ENCODE measurements at regions not wholly inside any gene's neighbourhood (a gene's known extent, or its start where the extent isn't known, plus 50 kb on each side); places are given as distances from the start of the nearest gene placed in this dataset.
A peak's percentile ranks its signal among the peaks of the same experiment; 100 is the strongest.

- no TSS peak for BruUV-seq (replicated peaks)
- Histone ChIP-seq H3K9me3 (no peaks in the 10 kb centered on the region), H3K36me3 (ENCODE audit: control insufficient read depth, insufficient read depth, low read length) (no peaks in the 10 kb centered on the region), H3K27me3 (replicated peaks; ENCODE audit: control insufficient read depth, insufficient read depth, low read length) (no peaks in the 10 kb centered on the region), H3K4me3 (ENCODE audit: low read depth, low read length) (no peak overlapping the region), H3K4me1 (no peaks in the 10 kb centered on the region)
- Mint-ChIP-seq H3K27me3 (ENCODE audit: insufficient read depth, unreplicated experiment) (peaks cover 16% of the 10 kb centered on the region), H3K4me3 (ENCODE audit: unreplicated experiment) (no peak overlapping the region), H3K4me1 (ENCODE audit: low read depth, unreplicated experiment) (no peaks in the 10 kb centered on the region), H3K36me3 (ENCODE audit: insufficient read depth, unreplicated experiment) (no peaks in the 10 kb centered on the region), H3K9me3 (ENCODE audit: unreplicated experiment) (no peaks in the 10 kb centered on the region), H3K27ac (ENCODE audit: unreplicated experiment) (no peak overlapping the region)
- POLR2A ChIA-PET, result no interaction called here
- CTCF ChIA-PET, result no interaction called here
- DNase-seq, result no peak
- intact Hi-C loops (cut with micrococcal nuclease; ENCODE audit: unreplicated experiment), result no loop called here
- TF ChIP-seq CTCF (IDR thresholded peaks at IDR 0.05; ENCODE audit: insufficient read depth in 1 of 2, low read depth in 1 of 2, low read length in 1 of 2, severe bottlenecking in 1 of 2, unreplicated experiment in 1 of 2), result no peak
Observed at GRCh38 chr3:124277144-124277890, 285.4 kb upstream of the ROPN1 start.

- Mint-ChIP-seq H3K9me3 (ENCODE audit: unreplicated experiment) (no peaks in the 10 kb centered on the region), H3K4me1 (ENCODE audit: low read depth, unreplicated experiment) (no peaks in the 10 kb centered on the region), H3K27ac (ENCODE audit: unreplicated experiment) (no peak overlapping the region), H3K27me3 (ENCODE audit: insufficient read depth, unreplicated experiment) (peaks cover 14% of the 10 kb centered on the region), H3K4me3 (ENCODE audit: unreplicated experiment) (no peak overlapping the region), H3K36me3 (ENCODE audit: insufficient read depth, unreplicated experiment) (no peaks in the 10 kb centered on the region)
- Histone ChIP-seq H3K9me3 (no peaks in the 10 kb centered on the region), H3K4me3 (ENCODE audit: low read depth, low read length) (no peak overlapping the region), H3K36me3 (ENCODE audit: control insufficient read depth, insufficient read depth, low read length) (no peaks in the 10 kb centered on the region), H3K27me3 (replicated peaks; ENCODE audit: control insufficient read depth, insufficient read depth, low read length) (no peaks in the 10 kb centered on the region), H3K4me1 (no peaks in the 10 kb centered on the region)
- POLR2A ChIA-PET, result no interaction called here
- no TSS peak for BruUV-seq (replicated peaks)
- CTCF ChIA-PET, result no interaction called here
- TF ChIP-seq CTCF (IDR thresholded peaks at IDR 0.05; ENCODE audit: insufficient read depth in 1 of 2, low read depth in 1 of 2, low read length in 1 of 2, severe bottlenecking in 1 of 2, unreplicated experiment in 1 of 2), result peak; percentile 34 to 40
- intact Hi-C loops (cut with micrococcal nuclease; ENCODE audit: unreplicated experiment), result loop anchor here (1.0 to 5.0 kb wide), 3 partner anchors 204 to 265 kb away; partner anchors contain the start of gene KALRN
- DNase-seq, result peak in 1 of 2 experiments; percentile 18
Observed at GRCh38 chr3:124281453-124282316, 289.8 kb upstream of the ROPN1 start.

DNA sequence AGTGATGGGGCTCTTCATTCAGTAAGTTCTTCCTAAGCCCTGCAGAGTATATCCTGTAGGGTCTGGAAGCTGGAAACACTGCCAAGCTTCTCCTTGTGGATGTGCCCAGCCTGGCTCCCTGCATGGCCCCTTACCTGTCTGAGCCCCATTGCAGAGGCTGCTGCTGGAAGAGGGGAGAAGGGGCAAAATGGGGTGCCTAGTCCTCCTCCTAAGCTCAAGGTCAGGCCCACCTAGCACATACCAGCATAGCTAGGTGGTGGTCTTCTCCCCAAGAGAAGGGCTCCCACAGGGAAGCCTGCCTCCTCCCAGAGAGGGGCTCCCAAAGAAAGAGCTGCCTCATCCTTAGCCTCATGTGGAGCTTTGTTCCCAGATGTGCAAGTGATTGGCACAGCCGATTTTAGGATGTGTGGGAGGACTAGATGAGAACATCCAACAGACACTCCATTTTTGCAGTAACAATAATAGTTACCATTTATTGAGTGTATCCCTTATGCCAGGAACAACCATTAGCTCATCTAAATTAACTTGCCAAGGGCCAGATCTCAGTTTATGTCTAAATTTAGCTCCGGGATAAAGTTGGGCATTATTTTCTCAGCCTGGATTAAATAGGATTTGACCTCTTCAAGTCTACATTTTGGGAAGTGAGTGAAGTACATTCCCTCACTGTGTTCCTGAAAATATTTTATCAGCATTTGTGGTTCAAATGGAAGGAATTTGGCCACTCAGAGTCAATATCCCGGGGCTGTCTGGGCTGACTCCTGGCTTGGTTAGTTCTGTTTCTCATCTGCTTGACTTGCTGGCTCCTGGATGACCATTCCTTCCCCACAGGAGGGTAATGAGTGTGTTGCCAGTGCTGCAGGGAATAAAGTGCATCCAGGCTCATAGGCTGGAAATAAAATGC lies 291.1 kb upstream of the ROPN1 start:
- no peaks in the 10 kb centered on the region for H3K9me3 ChIP-seq
- H3K36me3 Mint-ChIP-seq (ENCODE audit: insufficient read depth, unreplicated experiment), result no peaks in the 10 kb centered on the region
- CTCF ChIA-PET, result no interaction called here
- no peaks in the 10 kb centered on the region for H3K4me1 ChIP-seq
- H3K27me3 ChIP-seq (replicated peaks; ENCODE audit: control insufficient read depth, insufficient read depth, low read length), result no peaks in the 10 kb centered on the region
- no peak overlapping the region for H3K4me3 Mint-ChIP-seq (ENCODE audit: unreplicated experiment)
- BruUV-seq (replicated peaks), result no TSS peak
- POLR2A ChIA-PET, result no interaction called here
- H3K4me1 Mint-ChIP-seq (ENCODE audit: low read depth, unreplicated experiment), result no peaks in the 10 kb centered on the region
- TF ChIP-seq CTCF (IDR thresholded peaks at IDR 0.05; ENCODE audit: insufficient read depth in 1 of 2, low read depth in 1 of 2, low read length in 1 of 2, severe bottlenecking in 1 of 2, unreplicated experiment in 1 of 2), result no peak
- DNase-seq, result no peak
- peaks cover 18% of the 10 kb centered on the region for H3K27me3 Mint-ChIP-seq (ENCODE audit: insufficient read depth, unreplicated experiment)
- intact Hi-C loops (cut with micrococcal nuclease; ENCODE audit: unreplicated experiment), result loop anchor here (5.0 kb wide), 2 partner anchors 206 to 251 kb away; partner anchors contain the start of gene KALRN
- no peak overlapping the region for H3K4me3 ChIP-seq (ENCODE audit: low read depth, low read length)
- H3K27ac Mint-ChIP-seq (ENCODE audit: unreplicated experiment), result no peak overlapping the region
- H3K36me3 ChIP-seq (ENCODE audit: control insufficient read depth, insufficient read depth, low read length), result no peaks in the 10 kb centered on the region
- no peaks in the 10 kb centered on the region for H3K9me3 Mint-ChIP-seq (ENCODE audit: unreplicated experiment)
